GM10266 (cell line): ENCODE measurements at regions not wholly inside any gene's neighbourhood (a gene's known extent, or its start where the extent isn't known, plus 50 kb on each side); places are given as distances from the start of the nearest gene placed in this dataset.

ENCODE experiments used
- DNase-seq: peaks from one replicate; pipeline ENCODE4 v3.0.0; 2012; ENCODE audit errors: extremely low spot score
- CTCF ChIP-seq: IDR thresholded peaks from 2 replicates; pipeline ENCODE4 v1.5.1; 2012; ENCODE audit warnings: mild to moderate bottlenecking, low read depth; ENCODE audit not compliant: control insufficient read depth, insufficient read depth; ENCODE audit errors: missing control alignments

- TF ChIP-seq CTCF, result no peak
- DNase-seq, result no peak
Measured at GRCh38 chr20:11076434-11077105, 402.8 kb upstream of the JAG1 start.

- TF ChIP-seq CTCF, result no peak
- no peak for DNase-seq
Measured at GRCh38 chr20:11077226-11077625, 403.4 kb upstream of the JAG1 start.

- no peak for DNase-seq
- no peak for TF ChIP-seq CTCF
Measured at GRCh38 chr20:11080010-11080409, 406.2 kb upstream of the JAG1 start.

DNA sequence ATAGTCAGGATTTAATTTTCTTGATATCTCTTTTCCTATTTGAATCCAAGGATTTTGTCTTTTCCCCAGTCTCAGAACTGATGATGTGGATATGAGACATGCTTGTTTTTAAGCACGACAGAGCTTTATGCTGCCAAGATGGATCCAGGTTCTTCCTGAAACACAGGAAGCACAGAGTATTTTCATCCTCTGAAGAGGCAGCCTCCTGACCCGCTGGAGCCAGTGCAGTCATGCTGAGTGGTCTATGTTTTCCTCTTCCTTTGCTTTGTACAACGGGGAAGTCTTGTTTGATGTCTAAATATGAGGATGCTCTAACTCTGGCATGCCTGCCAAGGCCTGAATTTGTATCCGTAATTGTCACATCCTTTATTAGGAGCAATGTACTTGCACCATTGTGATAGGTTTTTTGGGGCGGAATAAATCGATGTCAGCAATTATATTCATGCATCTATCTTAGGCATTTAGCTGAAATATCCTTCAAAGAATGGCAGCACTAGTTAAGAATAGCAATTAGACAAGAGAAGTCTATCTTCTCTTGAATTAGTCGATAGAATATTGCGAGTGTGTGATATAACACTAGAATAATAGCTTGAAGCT lies 407.1 kb upstream of the JAG1 start:
- DNase-seq, result no peak
- no peak for TF ChIP-seq CTCF

DNA sequence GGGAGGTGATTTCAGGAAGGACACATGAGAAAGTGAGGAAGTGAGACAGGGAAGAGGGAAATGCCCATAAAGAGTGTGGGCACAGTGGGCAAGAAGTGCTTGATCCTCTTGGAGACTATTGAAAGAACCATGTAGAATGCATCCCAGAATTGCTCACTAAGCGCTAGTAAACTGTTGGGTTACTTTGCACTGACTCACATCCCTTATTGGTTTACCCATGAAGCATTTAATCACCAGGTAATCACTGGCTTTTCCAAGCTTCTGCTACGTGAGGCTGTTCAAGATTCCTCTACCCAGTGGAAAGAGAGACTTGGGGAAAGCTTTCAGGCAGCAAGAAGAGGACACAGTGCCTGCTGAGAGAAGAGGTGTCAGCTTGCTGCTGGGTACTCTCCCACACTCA lies 410.0 kb upstream of the JAG1 start:
- no peak for TF ChIP-seq CTCF
- no peak for DNase-seq

- no peak for DNase-seq
- no peak for TF ChIP-seq CTCF
Measured at GRCh38 chr20:11084508-11084907, 410.7 kb upstream of the JAG1 start.

GRCh38 chr20:11086970-11087369 lies 413.2 kb upstream of the JAG1 start:
- no peak for DNase-seq
- TF ChIP-seq CTCF, result no peak
